ENCODE measurements at regions not wholly inside any gene's neighbourhood (a gene's known extent, or its start where the extent isn't known, plus 50 kb on each side); places are given as distances from the start of the nearest gene placed in this dataset.

DNA sequence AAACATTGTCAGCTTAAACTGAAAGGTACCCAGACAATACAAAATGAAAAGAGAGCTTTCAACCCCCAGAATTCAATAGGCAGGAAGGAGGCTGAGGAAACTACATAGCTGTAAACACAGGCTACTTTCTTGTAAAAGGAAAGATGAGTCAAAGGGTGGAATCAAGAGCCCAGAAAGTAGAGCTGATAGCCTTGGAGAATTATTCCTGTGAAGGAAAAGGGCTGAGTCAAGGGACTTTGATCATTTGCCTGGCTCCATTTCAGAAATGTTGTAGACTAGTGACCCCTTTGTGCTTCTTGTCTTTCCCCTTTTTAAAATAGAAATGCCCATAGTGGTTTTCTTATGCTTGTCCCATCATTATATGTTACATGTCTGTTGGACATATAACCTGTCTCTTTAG lies 597.6 kb downstream of the ADGRL2 start:
- TF ChIP-seq, protein P1, sequence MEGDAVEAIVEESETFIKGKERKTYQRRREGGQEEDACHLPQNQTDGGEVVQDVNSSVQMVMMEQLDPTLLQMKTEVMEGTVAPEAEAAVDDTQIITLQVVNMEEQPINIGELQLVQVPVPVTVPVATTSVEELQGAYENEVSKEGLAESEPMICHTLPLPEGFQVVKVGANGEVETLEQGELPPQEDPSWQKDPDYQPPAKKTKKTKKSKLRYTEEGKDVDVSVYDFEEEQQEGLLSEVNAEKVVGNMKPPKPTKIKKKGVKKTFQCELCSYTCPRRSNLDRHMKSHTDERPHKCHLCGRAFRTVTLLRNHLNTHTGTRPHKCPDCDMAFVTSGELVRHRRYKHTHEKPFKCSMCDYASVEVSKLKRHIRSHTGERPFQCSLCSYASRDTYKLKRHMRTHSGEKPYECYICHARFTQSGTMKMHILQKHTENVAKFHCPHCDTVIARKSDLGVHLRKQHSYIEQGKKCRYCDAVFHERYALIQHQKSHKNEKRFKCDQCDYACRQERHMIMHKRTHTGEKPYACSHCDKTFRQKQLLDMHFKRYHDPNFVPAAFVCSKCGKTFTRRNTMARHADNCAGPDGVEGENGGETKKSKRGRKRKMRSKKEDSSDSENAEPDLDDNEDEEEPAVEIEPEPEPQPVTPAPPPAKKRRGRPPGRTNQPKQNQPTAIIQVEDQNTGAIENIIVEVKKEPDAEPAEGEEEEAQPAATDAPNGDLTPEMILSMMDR (IDR thresholded peaks at IDR 0.05): no peak
- TF ChIP-seq EZH2 (IDR thresholded peaks at IDR 0.05): no peak
- TF ChIP-seq EZH2phosphoT487 (IDR thresholded peaks at IDR 0.05): no peak
